SW480 (cell line): ENCODE measurements at regions not wholly inside any gene's neighbourhood (a gene's known extent, or its start where the extent isn't known, plus 50 kb on each side); places are given as distances from the start of the nearest gene placed in this dataset.

Experiments
- DNase-seq: peaks from one replicate; pipeline ENCODE4 v3.0.0-alpha.2; 2016; ENCODE audit warnings: low spot score

GRCh38 chr12:65556676-65557437 is 267.4 kb upstream of the HMGA2 start:
- peak; percentile 76 for DNase-seq

DNA sequence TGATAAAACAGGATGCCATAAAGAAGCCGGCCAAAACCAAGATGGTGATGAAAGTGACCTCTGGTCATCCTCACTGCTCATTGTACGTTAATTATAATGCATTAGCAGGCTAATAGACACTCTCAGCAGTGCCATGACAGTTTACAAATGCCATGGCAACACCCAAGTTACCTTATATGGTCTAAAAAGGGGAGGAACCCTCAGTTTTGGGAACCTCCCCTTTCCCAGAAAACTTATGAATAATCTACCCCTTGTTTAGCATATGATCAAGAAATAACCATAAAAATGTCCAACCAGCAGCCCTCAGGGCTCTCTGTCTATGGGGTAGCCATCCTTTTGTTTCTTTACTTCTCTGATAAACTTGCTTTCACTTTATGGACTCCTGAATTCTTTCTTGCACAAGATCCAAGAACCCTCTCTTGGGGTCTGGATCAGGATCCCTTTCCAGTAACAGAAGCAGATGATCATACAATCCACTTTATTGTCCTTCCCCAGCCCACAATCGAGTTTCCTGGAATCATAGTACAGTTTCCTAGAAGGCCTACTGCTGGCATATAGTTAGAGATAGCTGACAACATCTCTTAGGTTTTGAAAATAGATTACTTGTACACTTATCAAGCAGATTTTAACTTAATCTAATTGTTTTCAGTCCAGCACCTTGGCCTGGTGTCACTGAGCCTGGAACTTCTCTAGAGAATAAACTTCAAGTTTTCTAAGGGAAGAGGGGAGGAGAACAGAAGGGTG is 266.7 kb upstream of the HMGA2 start:
- no peak for DNase-seq

DNA sequence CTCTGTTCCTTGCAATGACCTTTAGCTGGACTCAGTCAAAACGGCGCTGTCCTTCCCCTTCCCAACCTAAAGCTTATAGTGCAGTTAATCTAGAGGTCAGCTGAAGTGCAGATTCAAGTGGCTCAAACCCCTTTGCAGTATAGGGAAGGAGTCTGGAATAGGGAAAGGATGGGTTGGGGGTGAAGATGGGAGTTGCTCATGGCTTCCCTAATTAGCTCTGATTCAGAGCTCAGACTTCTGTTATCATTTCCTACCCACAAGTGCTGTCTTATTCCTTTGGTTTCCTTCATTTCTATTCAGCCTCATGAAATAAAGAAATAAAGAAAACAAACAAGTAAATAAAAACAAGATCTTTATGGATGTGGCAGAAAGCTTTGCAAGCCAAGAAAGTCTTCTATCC is 264.0 kb upstream of the HMGA2 start:
- no peak for DNase-seq

GRCh38 chr12:65561798-65562382 is 262.4 kb upstream of the HMGA2 start:
- no peak for DNase-seq

DNA sequence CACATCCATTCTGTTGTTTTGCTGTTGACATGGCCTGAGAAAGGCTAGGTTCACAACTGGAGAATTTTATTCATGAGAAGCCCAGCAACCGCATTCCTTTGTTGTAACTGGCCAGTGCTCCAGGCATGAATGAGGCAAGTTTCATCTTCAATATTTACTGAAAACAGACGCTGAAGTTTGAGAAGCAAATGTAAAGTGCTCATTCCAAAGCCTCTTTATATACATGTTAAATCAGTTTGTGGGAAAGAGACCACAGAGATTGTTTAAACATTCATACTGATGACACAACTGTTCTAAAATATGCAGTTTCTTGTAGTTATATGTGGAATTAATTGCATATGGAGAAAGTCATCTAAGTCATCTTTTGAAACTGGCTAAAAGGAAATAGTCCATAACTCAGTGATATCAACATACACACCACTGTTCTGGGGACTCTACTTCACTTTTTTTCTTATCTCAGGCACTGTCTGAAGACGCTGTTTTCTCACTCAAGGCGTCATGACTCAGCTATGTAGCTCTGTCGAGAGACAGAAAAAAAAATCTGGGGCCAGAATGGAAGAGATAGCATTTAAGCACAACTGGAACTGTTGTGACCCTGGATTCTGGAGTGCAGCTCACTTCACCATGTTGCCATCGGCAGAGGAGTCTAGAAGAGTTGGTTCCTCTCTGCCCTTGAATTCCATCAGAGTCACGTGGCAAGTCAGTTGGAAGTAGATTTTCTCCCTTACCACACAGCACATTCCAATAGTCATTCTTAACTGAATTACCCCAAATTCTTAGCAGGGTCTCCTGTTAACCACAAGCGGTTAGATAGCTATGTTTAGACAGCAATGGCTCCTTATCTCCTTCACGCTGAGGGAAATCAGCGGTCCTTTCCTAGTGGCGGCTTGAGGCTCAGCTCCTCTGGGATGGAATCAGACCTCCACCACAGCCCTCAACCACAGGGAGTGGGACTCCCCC is 258.4 kb upstream of the HMGA2 start:
- DNase-seq = no peak

- no peak for DNase-seq
These were observed 257.5 kb upstream of the HMGA2 start for GRCh38 chr12:65566751-65567150.

- DNase-seq = no peak
These were observed 256.5 kb upstream of the HMGA2 start for GRCh38 chr12:65567820-65568219.

DNA sequence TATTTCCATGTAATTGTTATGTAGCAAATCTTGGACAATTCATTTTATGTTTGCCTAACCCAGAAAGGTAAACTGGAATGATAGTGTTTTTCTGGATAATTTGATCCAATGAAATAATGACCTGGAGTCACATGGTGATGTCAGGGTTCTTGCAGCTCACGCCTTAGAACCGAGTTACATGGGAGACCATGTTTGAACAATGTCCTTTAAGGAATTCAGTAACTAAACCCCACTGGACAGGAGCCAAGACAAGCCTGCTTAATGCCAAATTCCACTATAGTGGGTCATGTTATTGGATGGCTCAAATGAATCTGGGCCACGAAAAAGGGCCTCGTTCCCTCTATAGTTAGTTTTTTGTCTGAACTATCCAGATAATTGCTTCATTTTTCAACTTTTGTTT is 255.8 kb upstream of the HMGA2 start:
- DNase-seq = no peak

DNA sequence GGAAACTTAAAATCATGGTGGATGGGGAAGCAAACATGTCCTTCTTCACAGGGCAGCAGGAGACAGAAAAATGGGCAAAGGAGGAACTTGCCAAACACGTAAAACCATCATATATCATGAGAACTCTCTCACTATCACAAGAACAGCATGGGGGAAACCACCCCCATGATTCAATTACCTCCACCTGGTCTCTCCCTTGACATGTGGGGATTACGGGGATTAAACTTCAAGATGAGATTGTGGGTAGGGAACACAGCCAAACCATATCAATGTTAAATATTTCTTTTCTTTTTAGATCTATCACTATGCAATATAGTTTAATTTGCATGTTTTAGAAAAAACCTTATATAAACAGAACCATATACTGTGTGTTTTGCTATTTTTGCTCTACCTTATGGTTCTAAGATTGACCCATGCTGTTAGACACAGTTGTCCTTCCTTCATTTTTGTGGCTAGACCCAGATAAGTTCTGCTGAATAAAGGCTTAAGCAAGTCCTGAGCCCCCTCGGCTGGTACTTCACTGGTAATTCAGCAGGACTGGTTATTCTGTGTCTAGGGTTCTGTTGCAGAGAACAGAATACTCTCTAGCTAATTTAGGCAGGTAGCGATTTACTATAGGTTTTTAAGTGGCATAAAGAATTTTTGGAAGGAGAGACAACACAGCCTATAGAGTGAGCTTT is 253.7 kb upstream of the HMGA2 start:
- no peak for DNase-seq

DNA sequence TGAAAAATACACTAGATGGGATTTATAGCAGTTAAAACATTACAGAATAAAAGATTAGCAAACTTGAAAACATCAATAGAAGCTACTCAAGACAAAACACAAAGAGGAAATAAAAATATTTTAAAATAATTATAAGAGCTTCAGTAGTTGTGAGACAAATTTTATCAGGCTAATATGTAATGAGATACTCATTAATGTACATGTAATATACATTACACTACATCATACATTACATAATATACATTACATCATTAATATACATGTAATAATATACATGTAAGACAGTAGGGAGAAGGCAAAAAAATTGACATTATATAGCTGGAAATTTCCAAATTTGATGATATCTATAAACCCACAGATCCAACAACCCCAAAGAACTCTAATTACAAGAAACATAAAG is 249.4 kb upstream of the HMGA2 start:
- DNase-seq = no peak

- DNase-seq = no peak
These were observed 240.3 kb upstream of the HMGA2 start for GRCh38 chr12:65584016-65584415.

DNA sequence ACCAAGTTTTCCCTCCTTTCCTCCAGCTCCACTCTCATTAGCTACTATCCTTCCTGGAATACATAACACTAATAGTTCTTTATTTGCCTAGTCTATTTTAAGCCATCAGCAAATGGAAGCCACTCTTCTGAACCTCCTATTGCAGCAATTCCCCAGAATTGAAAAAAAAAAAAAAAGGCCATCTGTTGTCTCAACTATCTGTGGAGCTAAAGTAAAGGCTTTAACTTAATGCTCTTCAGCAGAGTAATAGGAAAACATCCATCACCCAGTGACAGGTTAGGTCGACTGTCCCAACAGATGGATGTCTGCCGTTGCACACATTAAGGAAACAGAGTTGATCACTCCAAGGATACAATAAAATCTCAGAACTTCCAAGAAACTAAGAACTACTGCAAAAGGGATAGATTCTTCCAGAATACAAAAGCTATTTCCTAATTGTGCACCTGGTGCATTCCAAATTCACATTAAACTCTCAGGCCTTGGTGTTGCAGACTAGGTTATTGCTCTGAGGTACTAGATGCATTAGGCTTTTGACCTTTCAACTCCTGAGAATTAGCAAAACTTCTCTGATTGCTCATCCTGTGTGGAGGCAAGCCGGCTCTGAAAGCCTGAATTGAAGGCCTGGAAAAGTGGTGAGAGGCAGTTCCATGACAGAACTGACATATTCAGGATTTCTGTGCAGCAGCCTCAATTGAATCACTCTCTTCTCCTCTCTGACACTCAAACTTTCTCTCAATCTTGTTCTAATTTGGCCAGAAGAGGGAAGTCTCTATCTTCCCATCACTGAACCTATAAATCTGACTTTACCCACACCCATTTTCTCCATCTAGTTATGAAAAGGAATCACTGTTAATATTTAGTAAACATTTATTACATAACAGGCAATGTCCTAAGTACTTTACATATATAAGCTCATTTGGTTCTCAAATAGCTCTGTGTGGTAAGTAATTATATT is 238.4 kb upstream of the HMGA2 start:
- no peak for DNase-seq

GRCh38 chr12:65586796-65587195 is 237.5 kb upstream of the HMGA2 start:
- no peak for DNase-seq

DNA sequence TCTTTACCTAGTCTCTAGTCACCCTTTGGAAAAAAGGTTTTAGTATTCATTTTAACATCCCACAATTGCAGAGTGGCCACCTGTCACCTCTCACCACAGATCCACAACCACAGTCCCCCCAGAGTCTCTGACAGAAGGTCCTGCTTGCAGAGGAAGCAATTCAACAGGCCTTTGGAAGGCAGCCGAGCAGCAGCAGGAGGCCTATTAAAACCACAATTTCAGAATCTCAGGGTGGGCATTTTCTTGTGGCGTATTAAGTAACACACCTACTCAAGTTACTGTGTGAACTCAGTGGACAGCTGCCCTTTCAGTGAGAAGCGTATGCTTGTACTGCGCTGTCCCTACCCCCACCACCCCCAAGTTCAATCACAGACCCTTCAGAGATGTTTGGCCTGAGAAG is 234.0 kb upstream of the HMGA2 start:
- no peak for DNase-seq

DNA sequence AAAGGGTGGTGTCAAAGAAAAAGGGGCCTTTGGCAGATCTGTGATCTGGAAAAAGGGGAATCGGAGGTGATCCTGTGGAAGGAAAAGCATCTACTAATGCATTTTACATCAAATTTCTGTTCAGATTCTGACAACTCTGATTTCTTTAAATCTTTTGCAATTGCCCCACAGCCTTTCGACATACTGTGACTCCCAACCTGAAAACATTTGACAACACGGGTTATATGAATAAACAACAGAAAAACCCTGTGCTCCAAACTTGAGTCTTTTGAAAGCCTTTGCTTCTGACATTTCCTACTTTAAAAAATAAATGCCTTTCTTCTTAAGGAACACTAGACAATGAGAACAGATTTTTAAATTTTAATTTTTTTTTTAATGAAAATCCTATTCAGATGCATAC is 231.9 kb upstream of the HMGA2 start:
- no peak for DNase-seq

DNA sequence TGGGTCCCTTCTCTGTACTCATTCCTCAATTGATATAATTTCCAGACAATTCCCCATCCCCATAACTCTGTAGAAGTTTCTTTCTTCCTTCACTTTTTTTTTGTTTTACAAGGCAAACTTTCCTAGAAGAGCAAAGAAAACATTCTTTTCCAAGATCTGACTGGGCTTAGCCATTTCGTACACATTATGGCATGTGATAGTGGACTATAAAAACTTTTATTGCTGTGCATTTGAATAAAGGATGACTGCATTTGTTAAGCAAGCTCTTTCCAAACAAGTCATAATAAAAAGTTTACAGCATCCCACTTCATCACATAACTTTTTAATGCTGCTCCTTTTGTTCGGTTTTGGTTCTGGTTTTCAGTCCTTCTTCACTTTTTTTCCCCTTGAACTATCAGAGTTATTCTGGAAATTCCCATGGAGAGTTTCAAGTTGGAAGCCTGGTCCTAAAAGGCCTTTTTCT is 231.0 kb upstream of the HMGA2 start:
- DNase-seq = no peak

GRCh38 chr12:65594409-65594808 is 229.9 kb upstream of the HMGA2 start:
- no peak for DNase-seq

DNA sequence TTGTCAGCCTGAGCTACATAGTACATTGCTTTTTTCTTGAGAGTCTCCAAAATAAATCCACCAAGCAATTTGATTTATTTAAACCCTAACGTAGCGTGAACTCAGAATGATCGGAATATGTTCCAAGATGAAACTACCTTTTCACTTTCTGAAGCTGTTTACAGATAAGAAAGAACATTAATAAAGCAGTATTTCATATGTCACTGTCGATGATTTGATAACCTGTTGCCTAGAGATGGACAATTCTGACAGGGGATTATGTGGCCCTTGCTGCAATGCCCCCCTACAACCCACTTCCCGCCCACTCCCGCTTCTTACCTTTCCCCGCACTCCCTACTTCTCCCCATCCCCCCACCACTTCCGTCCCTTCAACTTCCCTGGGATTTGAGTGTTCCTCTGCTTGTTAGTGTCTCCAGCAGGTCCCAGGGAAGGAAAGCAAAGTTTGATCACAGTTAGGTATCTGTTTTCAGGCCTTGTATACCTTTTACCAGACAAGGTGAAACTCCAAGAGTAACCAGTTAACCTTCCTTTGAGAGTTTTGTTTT is 229.2 kb upstream of the HMGA2 start:
- no peak for DNase-seq

DNA sequence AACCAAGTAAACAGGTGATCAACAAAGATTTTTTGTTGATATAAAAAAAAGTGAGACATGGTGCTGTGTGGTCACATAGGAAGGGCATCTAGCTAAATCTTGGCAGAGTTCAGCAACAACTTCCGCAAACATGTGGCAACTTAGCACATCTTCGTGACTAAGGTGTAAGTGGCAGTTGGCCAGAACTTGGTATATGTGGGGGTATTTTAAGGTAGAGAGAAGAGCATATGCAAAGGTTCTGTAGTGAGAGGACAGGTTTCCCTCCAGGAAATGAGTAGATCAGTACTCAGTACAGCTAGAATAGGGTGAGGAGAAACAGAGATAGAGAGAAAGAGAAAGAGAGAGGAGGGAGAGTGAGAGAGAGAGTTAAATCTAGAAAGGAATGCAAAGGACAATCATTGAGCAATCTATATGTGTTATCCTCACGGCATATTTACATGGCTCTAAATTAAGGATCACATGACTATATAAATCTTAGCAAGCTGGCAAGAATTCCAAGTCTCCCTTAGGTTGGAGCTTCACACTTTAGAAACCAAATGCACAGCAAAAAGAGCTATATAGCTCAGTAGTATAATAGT is 227.7 kb upstream of the HMGA2 start:
- DNase-seq = no peak

DNA sequence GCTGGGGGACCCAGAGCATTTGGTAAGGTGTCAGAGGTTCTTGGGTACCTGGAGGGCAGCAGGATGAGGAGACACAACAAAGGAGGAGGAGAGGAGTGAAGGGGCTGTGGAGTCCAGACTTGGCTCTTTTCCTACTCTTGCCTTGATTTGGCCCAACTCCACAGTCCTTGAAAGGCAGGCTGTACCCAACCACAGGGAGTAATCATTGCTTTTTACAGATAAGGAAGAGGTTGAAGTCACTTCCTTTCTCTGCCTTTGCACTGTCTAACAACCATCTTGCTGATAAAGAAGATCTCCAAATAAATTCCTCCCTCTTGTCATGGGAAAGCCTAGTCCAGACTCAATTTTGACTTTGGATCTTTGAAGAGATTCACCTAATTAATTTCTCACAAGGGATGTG is 226.8 kb upstream of the HMGA2 start:
- DNase-seq = no peak
